GM20000 (cell line): ENCODE measurements at regions not wholly inside any gene's neighbourhood (a gene's known extent, or its start where the extent isn't known, plus 50 kb on each side); places are given as distances from the start of the nearest gene placed in this dataset.

Source experiments
- DNase-seq: peaks from one replicate; pipeline ENCODE4 v3.0.0; 2012; ENCODE audit warnings: low spot score
- CTCF ChIP-seq: IDR thresholded peaks from 2 replicates; pipeline ENCODE4 v1.5.1; 2012; ENCODE audit warnings: mild to moderate bottlenecking, control low read depth; ENCODE audit errors: extremely low read depth, missing control alignments

GRCh38 chr16:55088098-55088497, 157.4 kb downstream of the IRX5 start:
- DNase-seq: no peak
- TF ChIP-seq CTCF: no peak

- DNase-seq: no peak
- no peak for TF ChIP-seq CTCF
Observed at GRCh38 chr16:55089600-55089999, 158.9 kb downstream of the IRX5 start.

- TF ChIP-seq CTCF: no peak
- DNase-seq: no peak
Observed at GRCh38 chr16:55091213-55091870, 160.7 kb downstream of the IRX5 start.

- no peak for TF ChIP-seq CTCF
- DNase-seq: no peak
Observed at GRCh38 chr16:55091871-55092230, 161.2 kb downstream of the IRX5 start.

- no peak for TF ChIP-seq CTCF
- no peak for DNase-seq
Observed at GRCh38 chr16:55100100-55100499, 169.4 kb downstream of the IRX5 start.

- no peak for DNase-seq
- no peak for TF ChIP-seq CTCF
Observed at GRCh38 chr16:55101026-55101425, 170.4 kb downstream of the IRX5 start.

GRCh38 chr16:55102077-55102476, 171.4 kb downstream of the IRX5 start:
- no peak for TF ChIP-seq CTCF
- DNase-seq: no peak
